ENCODE measurements at regions not wholly inside any gene's neighbourhood (a gene's known extent, or its start where the extent isn't known, plus 50 kb on each side); places are given as distances from the start of the nearest gene placed in this dataset.

DNA sequence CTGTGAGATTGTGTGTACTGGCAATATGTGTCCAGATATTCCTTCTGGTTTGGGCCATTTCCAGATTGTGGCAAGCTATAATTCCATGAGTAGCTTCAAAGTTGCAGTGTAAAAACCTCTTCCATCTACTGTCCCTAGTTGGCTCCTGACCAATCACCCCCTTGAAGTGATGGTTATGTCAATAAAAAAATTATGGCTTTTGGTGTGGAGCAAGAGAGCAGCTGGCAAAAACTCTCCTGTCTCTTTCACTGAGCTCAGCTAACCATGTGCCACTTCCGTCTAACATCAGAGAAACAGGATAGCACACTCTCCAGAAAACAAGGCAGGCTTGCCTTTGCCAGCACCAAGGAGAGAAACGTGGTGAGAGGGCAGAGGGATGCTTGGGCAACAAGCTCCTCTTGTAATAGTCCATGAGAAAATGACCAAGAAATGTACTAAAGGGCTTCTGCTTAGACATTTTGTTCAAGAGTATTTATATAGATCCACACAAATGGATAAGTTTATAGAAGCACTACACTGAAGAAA lies 914.4 kb upstream of the SEMA6A start:
- TF ChIP-seq, protein P1, sequence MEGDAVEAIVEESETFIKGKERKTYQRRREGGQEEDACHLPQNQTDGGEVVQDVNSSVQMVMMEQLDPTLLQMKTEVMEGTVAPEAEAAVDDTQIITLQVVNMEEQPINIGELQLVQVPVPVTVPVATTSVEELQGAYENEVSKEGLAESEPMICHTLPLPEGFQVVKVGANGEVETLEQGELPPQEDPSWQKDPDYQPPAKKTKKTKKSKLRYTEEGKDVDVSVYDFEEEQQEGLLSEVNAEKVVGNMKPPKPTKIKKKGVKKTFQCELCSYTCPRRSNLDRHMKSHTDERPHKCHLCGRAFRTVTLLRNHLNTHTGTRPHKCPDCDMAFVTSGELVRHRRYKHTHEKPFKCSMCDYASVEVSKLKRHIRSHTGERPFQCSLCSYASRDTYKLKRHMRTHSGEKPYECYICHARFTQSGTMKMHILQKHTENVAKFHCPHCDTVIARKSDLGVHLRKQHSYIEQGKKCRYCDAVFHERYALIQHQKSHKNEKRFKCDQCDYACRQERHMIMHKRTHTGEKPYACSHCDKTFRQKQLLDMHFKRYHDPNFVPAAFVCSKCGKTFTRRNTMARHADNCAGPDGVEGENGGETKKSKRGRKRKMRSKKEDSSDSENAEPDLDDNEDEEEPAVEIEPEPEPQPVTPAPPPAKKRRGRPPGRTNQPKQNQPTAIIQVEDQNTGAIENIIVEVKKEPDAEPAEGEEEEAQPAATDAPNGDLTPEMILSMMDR (IDR thresholded peaks at IDR 0.05) = no peak
- no peak for TF ChIP-seq POLR2AphosphoS5 (IDR thresholded peaks at IDR 0.05)
